ENCODE measurements at regions not wholly inside any gene's neighbourhood (a gene's known extent, or its start where the extent isn't known, plus 50 kb on each side); places are given as distances from the start of the nearest gene placed in this dataset.

- TF ChIP-seq, protein P1, sequence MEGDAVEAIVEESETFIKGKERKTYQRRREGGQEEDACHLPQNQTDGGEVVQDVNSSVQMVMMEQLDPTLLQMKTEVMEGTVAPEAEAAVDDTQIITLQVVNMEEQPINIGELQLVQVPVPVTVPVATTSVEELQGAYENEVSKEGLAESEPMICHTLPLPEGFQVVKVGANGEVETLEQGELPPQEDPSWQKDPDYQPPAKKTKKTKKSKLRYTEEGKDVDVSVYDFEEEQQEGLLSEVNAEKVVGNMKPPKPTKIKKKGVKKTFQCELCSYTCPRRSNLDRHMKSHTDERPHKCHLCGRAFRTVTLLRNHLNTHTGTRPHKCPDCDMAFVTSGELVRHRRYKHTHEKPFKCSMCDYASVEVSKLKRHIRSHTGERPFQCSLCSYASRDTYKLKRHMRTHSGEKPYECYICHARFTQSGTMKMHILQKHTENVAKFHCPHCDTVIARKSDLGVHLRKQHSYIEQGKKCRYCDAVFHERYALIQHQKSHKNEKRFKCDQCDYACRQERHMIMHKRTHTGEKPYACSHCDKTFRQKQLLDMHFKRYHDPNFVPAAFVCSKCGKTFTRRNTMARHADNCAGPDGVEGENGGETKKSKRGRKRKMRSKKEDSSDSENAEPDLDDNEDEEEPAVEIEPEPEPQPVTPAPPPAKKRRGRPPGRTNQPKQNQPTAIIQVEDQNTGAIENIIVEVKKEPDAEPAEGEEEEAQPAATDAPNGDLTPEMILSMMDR (IDR thresholded peaks at IDR 0.05), result no peak
- no peak for TF ChIP-seq POLR2A (IDR thresholded peaks at IDR 0.05)
Measured at GRCh38 chr3:139199421-139200010, 144.3 kb upstream of the MRPS22 start.
